ENCODE measurements at regions not wholly inside any gene's neighbourhood (a gene's known extent, or its start where the extent isn't known, plus 50 kb on each side); places are given as distances from the start of the nearest gene placed in this dataset.

DNA sequence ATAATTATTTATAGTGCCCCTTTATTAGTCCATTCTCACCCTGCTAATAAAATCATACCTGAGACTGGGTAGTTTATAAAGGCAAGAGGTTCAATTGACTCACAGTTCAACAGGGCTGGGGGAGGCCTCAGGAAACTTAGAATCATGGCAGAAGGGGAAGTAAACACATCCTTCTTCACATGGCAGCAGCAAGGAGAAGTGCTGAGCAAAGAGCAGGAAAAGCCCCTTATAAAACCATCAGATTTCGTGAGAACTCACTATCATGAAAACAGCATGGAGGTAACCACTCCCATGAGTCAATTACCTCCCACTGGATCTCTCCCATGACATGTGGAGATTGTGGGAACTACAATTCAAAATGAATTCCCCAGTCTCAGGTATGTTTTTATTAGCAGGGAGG lies 89.9 kb upstream of the STARD13 start:
- TF ChIP-seq YY1 (IDR thresholded peaks at IDR 0.05; ENCODE audit: insufficient read depth, insufficient read length) (no peak), SUZ12 (IDR thresholded peaks at IDR 0.05; ENCODE audit: extremely low read depth, insufficient read depth, insufficient read length) (no peak), ZNF274 (IDR thresholded peaks at IDR 0.05; ENCODE audit: low read depth, low read length) (no peak)

All from NT2/D1 (cell line).